NCI-H82 treated with DMSO at 0.1 percent for 48 hours (cell line): ENCODE measurements at regions not wholly inside any gene's neighbourhood (a gene's known extent, or its start where the extent isn't known, plus 50 kb on each side); places are given as distances from the start of the nearest gene placed in this dataset.

Source experiments
- DNase-seq: peaks from one replicate; lab custom pipeline; 2025; ENCODE audit not compliant: unreplicated experiment; lab: John Stamatoyannopoulos, UW

GRCh38 chr14:42174357-42174756 is 567.7 kb downstream of the LRFN5 start:
- no peak for DNase-seq

DNA sequence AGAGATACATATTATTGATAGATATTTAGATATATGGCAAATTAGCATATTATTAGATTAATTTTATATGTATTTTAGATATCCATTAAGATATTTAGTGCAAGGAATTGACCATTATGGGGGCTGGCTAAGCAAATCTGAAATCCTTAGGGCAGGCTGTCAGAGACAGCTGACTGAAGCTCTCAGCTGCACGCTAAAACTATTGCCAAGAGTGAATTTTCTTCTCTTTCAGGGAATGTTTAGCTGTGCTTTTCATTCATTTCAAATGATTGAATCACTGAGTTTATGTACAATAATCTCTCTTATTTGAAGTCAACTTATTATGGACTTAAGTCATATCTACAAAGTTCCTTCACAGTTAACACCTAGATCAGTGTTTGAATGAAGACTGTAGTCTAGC is 566.5 kb downstream of the LRFN5 start:
- DNase-seq: no peak

DNA sequence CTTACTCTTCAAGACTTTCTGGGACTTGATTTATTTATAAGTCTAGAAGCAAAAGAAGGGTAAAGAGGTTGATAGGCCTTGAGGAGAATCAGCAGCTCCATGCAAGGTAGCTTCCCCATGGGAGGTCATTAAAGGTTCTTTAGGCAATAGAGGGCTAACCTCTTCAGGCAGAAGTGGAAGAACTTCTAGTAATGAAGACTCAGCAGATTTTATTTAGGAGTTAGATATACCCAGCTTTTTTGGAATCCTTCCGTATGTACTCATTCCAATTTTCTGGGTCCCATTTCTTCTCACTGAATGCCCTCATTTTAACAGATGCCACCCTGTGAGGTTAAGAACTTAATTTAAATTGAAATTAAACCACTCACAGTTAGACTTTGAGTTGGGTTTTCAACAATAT is 565.6 kb downstream of the LRFN5 start:
- DNase-seq: no peak

DNA sequence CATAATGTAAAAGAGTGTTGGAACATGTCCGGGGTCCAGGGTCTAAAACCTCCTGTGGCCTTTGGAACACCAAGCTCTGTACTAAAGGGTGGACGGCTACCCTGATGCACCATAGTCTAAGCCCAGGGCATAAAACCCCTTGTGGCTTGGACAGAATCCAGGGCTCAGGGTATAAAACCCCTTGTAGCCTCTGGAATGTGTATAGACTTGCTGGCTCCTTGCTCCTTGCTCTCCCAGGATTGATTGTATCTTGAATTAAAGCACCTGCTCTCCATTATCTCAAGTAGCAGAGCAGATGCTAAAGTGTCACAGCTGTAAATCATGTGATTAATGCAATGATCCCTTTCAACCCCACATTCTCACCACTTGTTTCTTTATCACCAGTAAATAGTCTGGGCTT is 556.5 kb downstream of the LRFN5 start:
- DNase-seq: peak; percentile 48

DNA sequence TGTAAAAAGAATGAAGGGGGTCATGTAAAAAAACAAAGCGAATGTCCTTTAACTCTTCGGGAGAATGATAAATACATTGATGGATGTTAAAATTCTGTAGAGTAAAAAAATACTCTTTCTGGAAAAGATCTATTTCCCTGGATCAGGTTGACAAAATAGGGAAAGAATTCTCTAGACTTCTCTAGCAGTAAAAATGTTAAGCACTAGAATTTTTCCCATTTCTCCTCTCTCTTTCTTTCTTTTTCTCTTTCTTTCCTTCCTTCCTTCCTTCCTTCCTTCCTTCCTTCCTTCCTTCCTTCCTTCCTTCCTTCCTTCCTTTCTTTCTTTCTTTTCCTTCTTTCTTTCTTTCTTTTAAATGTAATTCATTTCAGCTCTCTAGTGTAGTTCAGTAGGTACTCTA is 552.5 kb downstream of the LRFN5 start:
- DNase-seq: no peak

- DNase-seq: no peak
These were observed 543.1 kb downstream of the LRFN5 start for GRCh38 chr14:42149609-42150261.

DNA sequence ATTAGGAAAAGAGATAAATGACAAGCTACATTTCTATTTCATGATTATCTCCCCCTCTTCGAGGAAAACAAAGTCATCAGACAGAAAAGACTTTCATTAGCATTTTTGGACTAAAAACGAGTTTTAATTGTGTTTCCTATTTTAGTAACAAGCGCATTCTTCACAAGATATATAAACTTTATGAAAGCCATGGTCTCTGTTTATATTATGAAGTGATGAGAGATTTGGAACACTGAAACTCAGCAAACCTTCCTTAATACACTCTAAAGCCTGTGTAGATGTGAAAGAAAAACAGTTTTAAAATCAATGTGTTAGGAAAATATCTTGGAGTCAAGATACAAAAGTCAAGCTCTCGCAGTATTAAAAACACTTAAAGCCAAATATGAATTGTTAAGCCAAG is 539.1 kb downstream of the LRFN5 start:
- no peak for DNase-seq

DNA sequence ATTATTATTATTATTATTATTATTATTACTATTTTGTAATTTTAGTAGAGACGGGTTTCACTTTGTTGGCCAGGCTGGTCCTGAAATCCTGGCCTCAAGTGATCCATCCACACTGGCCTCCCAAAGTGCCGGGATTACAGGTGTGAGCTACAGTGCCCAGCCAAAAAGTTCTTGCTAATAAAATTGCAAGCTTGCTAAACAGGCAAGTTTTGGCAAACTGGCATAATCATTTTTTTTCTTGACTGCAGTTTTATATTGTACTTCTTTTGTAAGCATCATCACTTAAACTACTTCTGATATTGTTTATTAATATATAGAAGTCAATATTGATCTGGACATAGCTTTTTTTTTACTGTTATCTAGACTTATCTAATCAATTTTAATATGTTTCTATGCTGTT is 536.4 kb downstream of the LRFN5 start:
- no peak for DNase-seq

- DNase-seq: no peak
These were observed 534.7 kb downstream of the LRFN5 start for GRCh38 chr14:42141328-42141727.

DNA sequence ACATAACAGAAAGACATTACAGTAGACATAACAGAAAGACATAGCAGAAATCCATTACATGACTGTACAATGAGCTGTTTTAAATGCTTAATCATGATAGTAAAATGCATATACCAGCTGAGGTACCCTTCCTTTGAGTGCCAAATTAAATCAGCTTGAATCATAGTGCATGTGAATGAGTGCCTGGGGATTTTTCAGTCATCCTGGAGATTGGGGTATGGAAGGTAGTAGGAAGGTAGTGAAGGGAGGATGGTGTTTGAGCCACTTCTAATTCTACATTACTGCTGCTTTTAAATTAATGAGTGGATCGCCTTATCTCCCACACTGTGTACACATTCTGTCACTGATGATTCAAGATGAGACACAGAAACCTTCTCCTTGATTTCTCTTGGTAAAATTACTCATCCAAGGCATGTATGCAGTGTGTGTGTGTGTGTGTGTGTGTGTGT is 534.2 kb downstream of the LRFN5 start:
- DNase-seq: no peak

DNA sequence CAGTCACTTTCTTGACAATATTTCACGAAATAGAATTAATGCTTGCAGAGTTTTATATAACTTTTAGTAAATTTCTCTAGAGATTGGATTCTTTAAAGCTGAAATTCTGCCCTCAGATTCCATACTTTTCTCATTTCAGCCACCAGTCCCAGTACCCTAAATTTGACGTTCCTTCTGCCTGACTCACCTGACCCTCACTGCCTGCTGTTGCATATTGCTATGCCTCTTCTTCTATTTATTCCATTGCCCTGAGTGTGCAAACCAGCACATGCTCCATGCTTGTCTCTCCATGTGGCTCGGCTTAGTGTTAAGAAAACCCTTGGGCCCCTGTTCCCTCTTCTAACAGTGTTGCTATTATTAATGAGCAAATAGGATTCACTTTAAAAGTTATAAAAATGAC is 533.3 kb downstream of the LRFN5 start:
- no peak for DNase-seq

DNA sequence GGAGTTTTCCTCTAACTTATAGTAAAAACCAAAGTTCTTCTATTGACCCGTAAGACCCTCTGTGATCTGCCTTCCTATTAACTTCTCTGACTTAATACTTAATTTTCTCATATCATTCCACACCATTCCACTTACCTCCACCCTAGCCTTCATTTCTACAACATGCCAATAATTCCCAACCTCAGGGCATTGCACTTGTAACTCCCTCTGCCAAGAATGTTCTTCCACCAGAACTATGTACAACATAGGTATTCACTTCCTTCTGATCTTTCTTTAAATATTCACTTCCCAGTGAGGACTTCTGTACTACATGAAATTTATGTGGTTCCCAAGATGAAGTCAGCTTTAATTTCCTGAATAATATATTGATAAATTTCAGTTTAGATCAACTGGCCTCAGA is 531.7 kb downstream of the LRFN5 start:
- no peak for DNase-seq

DNA sequence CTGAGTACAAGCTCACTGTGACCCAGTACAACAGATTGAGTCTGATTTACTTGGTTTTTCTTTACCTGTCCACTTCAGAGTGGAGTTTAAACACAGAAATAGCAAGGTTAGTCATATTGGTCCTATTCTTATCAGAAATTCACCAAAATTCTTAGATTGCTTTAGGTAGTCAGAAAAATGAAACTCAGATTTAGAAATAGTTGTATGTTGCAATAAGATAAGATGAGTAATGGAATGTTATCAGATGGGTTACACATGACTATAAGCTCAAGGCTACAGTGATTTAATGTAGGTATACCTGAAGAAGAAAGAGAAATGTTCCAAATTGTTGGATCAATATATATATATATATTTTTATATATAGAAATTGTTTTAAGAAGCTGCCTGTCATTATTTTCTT is 524.1 kb downstream of the LRFN5 start:
- DNase-seq: no peak

DNA sequence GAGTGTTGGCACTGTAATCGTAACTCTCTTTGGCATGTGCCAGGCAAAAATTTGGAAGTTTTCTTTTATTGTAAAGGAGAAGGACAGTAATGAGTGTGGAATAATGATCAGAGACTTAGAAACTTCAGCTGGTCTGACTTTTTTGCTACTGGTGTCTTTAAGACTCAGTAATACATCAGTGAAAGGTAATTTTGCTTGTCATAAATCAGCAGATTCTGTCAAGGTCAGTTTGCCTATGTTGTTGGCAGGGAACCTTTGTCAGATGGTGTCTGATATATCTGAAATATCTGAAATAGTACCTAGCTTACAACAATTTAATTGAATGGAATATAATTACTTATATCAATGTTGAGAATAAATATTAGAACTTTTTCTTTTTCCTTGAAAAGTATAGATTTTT is 516.9 kb downstream of the LRFN5 start:
- no peak for DNase-seq

- no peak for DNase-seq
These were observed 506.8 kb downstream of the LRFN5 start for GRCh38 chr14:42113358-42114069.

- no peak for DNase-seq
These were observed 505.4 kb downstream of the LRFN5 start for GRCh38 chr14:42112108-42112507.

GRCh38 chr14:42111355-42111754 is 504.7 kb downstream of the LRFN5 start:
- no peak for DNase-seq

DNA sequence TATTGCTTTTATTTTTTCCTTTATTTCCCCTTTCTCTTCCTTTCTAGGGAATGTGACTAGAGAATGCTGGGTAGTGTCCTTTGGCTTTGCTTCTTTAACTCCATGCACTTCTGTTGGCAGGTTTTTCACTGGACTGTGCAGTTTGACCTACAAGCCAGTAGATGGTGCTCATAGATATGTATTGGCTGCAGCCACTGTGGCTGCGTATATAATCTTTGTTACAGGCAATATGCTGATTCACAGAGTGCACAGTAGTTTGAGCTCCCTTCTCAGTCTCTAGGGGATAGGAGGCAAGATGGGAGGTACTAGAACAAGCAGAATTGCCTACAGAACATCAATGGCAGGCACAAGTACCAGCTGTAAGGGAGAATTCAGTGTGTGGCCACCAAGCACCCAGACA is 503.5 kb downstream of the LRFN5 start:
- DNase-seq: peak; percentile 1

DNA sequence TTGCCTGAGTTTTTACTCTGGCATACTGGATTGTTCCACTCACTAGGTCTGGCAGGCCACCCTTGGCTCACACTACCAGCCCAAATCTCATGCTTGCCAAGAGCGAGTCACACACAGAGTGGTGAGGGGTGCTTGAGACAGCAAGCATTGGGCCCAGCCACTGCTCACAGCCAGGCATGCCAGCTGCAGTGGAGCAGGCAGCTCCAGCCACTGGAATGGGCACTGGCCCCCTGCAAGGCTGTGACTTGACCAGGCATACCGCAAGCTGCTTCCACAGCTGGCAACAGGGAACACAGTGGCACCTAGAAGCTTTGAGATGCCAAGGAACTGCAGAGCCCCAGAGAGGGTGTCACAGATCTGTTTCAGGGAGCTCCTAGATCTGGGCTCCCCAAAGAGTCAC is 488.5 kb downstream of the LRFN5 start:
- no peak for DNase-seq

GRCh38 chr14:42090122-42090521 is 483.4 kb downstream of the LRFN5 start:
- DNase-seq: no peak

GRCh38 chr14:42079911-42080310 is 473.2 kb downstream of the LRFN5 start:
- no peak for DNase-seq

- DNase-seq: no peak
These were observed 471.7 kb downstream of the LRFN5 start for GRCh38 chr14:42078345-42078744.

DNA sequence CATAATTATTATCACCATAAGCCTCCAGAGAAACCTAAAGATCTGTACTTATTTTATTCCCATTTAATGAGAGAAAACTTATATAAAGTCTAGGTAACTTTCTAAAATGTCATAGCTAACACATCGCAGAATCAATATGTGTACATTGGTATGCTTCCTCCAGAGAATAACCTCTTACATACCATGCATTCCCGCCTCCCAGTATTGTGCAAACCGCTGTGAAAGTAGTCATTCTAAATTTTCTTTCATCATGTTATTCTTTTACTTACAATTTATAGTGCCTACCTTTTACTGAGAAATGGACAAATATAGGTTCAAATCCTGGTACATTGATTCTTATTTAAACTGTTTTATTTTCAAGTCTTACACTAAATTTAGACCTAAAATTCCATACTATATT is 463.4 kb downstream of the LRFN5 start:
- no peak for DNase-seq
